GM21529 (cell line): ENCODE measurements at regions not wholly inside any gene's neighbourhood (a gene's known extent, or its start where the extent isn't known, plus 50 kb on each side); places are given as distances from the start of the nearest gene placed in this dataset.
"Not testable (repeated sequence)": the region's sequence is repeated elsewhere in the genome, so short reads cannot be mapped to it uniquely, and the experiment has no call there.

Experiments used
- ATAC-seq: cut with Tn5 transposase; IDR thresholded peaks from one replicate; pipeline ENCODE4 v1.9.1; 2021; ENCODE audit not compliant: unreplicated experiment

- ATAC-seq: not testable (repeated sequence)
Observed at GRCh38 chr1:149274493-149274892, 171.1 kb upstream of the NBPF9 start.

GRCh38 chr1:149275802-149276201, 172.5 kb upstream of the NBPF9 start:
- ATAC-seq: not testable (repeated sequence)

GRCh38 chr1:149276496-149276895, 173.1 kb upstream of the NBPF9 start:
- not testable (repeated sequence) for ATAC-seq

- ATAC-seq: not testable (repeated sequence)
Observed at GRCh38 chr1:149278156-149278555, 174.8 kb upstream of the NBPF9 start.

GRCh38 chr1:149279015-149279414, 175.7 kb upstream of the NBPF9 start:
- not testable (repeated sequence) for ATAC-seq

GRCh38 chr1:149279512-149279911, 176.2 kb upstream of the NBPF9 start:
- not testable (repeated sequence) for ATAC-seq

GRCh38 chr1:149284773-149285172, 181.4 kb upstream of the NBPF9 start:
- ATAC-seq: not testable (repeated sequence)

- ATAC-seq: not testable (repeated sequence)
Observed at GRCh38 chr1:149285205-149285604, 181.9 kb upstream of the NBPF9 start.

- ATAC-seq: not testable (repeated sequence)
Observed at GRCh38 chr1:149285638-149286037, 182.3 kb upstream of the NBPF9 start.

GRCh38 chr1:149288580-149288979, 185.2 kb upstream of the NBPF9 start:
- not testable (repeated sequence) for ATAC-seq

GRCh38 chr1:149300478-149301218, 174.2 kb upstream of the NBPF19 start:
- not testable (repeated sequence) for ATAC-seq

GRCh38 chr1:149301282-149301681, 173.6 kb upstream of the NBPF19 start:
- not testable (repeated sequence) for ATAC-seq

- ATAC-seq: not testable (repeated sequence)
Observed at GRCh38 chr1:149304796-149305195, 170.0 kb upstream of the NBPF19 start.

- not testable (repeated sequence) for ATAC-seq
Observed at GRCh38 chr1:149307640-149308039, 167.2 kb upstream of the NBPF19 start.

GRCh38 chr1:149314921-149315320, 159.9 kb upstream of the NBPF19 start:
- not testable (repeated sequence) for ATAC-seq

GRCh38 chr1:149320971-149321731, 153.7 kb upstream of the NBPF19 start:
- not testable (repeated sequence) for ATAC-seq

GRCh38 chr1:149321732-149322016, 153.2 kb upstream of the NBPF19 start:
- not testable (repeated sequence) for ATAC-seq

GRCh38 chr1:149330081-149330335, 144.8 kb upstream of the NBPF19 start:
- not testable (repeated sequence) for ATAC-seq

GRCh38 chr1:149336082-149336481, 138.8 kb upstream of the NBPF19 start:
- ATAC-seq: not testable (repeated sequence)

GRCh38 chr1:149338221-149338691, 136.6 kb upstream of the NBPF19 start:
- ATAC-seq: not testable (repeated sequence)

- ATAC-seq: not testable (repeated sequence)
Observed at GRCh38 chr1:149338698-149339097, 136.1 kb upstream of the NBPF19 start.

- ATAC-seq: not testable (repeated sequence)
Observed at GRCh38 chr1:149349448-149349847, 125.4 kb upstream of the NBPF19 start.
